Neural progenitor cell (in vitro differentiated cells): ENCODE measurements at regions not wholly inside any gene's neighbourhood (a gene's known extent, or its start where the extent isn't known, plus 50 kb on each side); places are given as distances from the start of the nearest gene placed in this dataset.

Experiments
- DNase-seq: peaks from one replicate; pipeline ENCODE4 v3.0.0-alpha.2; 2016; ENCODE audit warnings: low spot score
- H2AFZ ChIP-seq: fragments of 200-600 bp; sonication (generic); replicated peaks from 2 replicates; pipeline ENCODE4 v1.6.1; 2016; ENCODE audit warnings: antibody characterized with exemption
- H3F3A ChIP-seq: fragments of 200-600 bp; sonication (generic); 2 replicates; pipeline ENCODE4 v1.6.1; 2016; ENCODE audit warnings: antibody characterized with exemption, low read depth
- H3K27ac ChIP-seq: fragments of 200-600 bp; sonication (generic); 2 replicates; pipeline ENCODE4 v1.5.1; 2016; ENCODE audit warnings: mild to moderate bottlenecking
- H3K27me3 ChIP-seq: fragments of 200-600 bp; sonication (generic); 2 replicates; pipeline ENCODE4 v1.6.1; 2016; ENCODE audit warnings: mild to moderate bottlenecking, moderate library complexity
- H3K36me3 ChIP-seq: fragments of 200-600 bp; sonication (generic); 2 replicates; pipeline ENCODE4 v1.5.1; 2016
- H3K4me1 ChIP-seq: fragments of 200-600 bp; sonication (generic); 2 replicates; pipeline ENCODE4 v1.6.1; 2016; ENCODE audit warnings: mixed run types
- H3K4me2 ChIP-seq: fragments of 200-600 bp; sonication (generic); 2 replicates; pipeline ENCODE4 v1.6.1; 2016
- H3K4me3 ChIP-seq: fragments of 200-600 bp; sonication (generic); 2 replicates; pipeline ENCODE4 v1.5.1; 2016
- H3K79me2 ChIP-seq: fragments of 200-600 bp; sonication (generic); 2 replicates; pipeline ENCODE4 v1.6.1; 2016; ENCODE audit warnings: low read depth
- H3K9ac ChIP-seq: fragments of 200-600 bp; sonication (generic); 2 replicates; pipeline ENCODE4 v1.6.1; 2016
- H3K9me3 ChIP-seq: fragments of 200-600 bp; sonication (generic); 2 replicates; pipeline ENCODE4 v1.5.1; 2016; ENCODE audit warnings: low read depth
- H4K20me1 ChIP-seq: fragments of 200-600 bp; sonication (generic); 2 replicates; pipeline ENCODE4 v1.6.1; 2016; ENCODE audit warnings: low read depth
- H3K27ac Mint-ChIP-seq: 3 replicates; pipeline ENCODE4 v1.8.0; 2021; ENCODE audit warnings: mixed read lengths
- H3K27me3 Mint-ChIP-seq: 2 replicates; pipeline ENCODE4 v1.8.0; 2022; ENCODE audit warnings: low read depth, mild to moderate bottlenecking, inconsistent platforms, moderate library complexity, mixed read lengths; ENCODE audit not compliant: insufficient read depth
- H3K36me3 Mint-ChIP-seq: 3 replicates; pipeline ENCODE4 v1.8.0; 2021; ENCODE audit warnings: mixed read lengths
- H3K4me1 Mint-ChIP-seq: 3 replicates; pipeline ENCODE4 v1.8.0; 2021; ENCODE audit warnings: mixed read lengths
- H3K4me3 Mint-ChIP-seq: 3 replicates; pipeline ENCODE4 v1.8.0; 2021; ENCODE audit warnings: mild to moderate bottlenecking, moderate library complexity, mixed read lengths
- H3K9me3 Mint-ChIP-seq: 3 replicates; pipeline ENCODE4 v1.8.0; 2020; ENCODE audit warnings: mixed read lengths
- CTCF ChIP-seq: fragments of 200-600 bp; sonication (generic); IDR thresholded peaks from 2 replicates; pipeline ENCODE4 v1.5.1; 2017; ENCODE audit warnings: antibody characterized with exemption, mild to moderate bottlenecking
- EZH2 ChIP-seq: fragments of 200-600 bp; sonication (generic); IDR thresholded peaks from 2 replicates; pipeline ENCODE4 v1.6.1; 2017; ENCODE audit warnings: antibody characterized with exemption, mild to moderate bottlenecking, moderate library complexity
- EZH2phosphoT487 ChIP-seq: fragments of 200-600 bp; sonication (generic); IDR thresholded peaks from 2 replicates; pipeline ENCODE4 v1.6.1; 2017; ENCODE audit warnings: antibody characterized with exemption

- peaks cover 59% of the 10 kb centered on the region for H3K4me1 Mint-ChIP-seq
- Histone ChIP-seq H3K4me1 (peaks cover 27% of the 10 kb centered on the region), H3K4me3 (no peak overlapping the region), H3K27ac (no peak overlapping the region), H2AFZ (no peak overlapping the region), H3K27me3 (no peaks in the 10 kb centered on the region), H3K9me3 (no peaks in the 10 kb centered on the region), H3K9ac (no peak overlapping the region), H4K20me1 (no peaks in the 10 kb centered on the region), H3F3A (peaks cover 7% of the 10 kb centered on the region), H3K36me3 (no peaks in the 10 kb centered on the region), H3K79me2 (no peaks in the 10 kb centered on the region), H3K4me2 (no peak overlapping the region)
- no peak for DNase-seq
- no peaks in the 10 kb centered on the region for H3K36me3 Mint-ChIP-seq
- H3K4me3 Mint-ChIP-seq, result no peak overlapping the region
- TF ChIP-seq EZH2 (no peak), CTCF (no peak)
- H3K27me3 Mint-ChIP-seq, result peaks cover 9% of the 10 kb centered on the region
- H3K27ac Mint-ChIP-seq, result no peak overlapping the region
- no peaks in the 10 kb centered on the region for H3K9me3 Mint-ChIP-seq
These were observed 68.0 kb upstream of the HSPA9 start for GRCh38 chr5:138643040-138643791.

GRCh38 chr5:138641547-138642298 lies 66.5 kb upstream of the HSPA9 start:
- Mint-ChIP-seq H3K36me3 (no peaks in the 10 kb centered on the region), H3K27ac (peak overlapping the region; percentile 90), H3K9me3 (no peaks in the 10 kb centered on the region), H3K27me3 (peaks cover 9% of the 10 kb centered on the region), H3K4me3 (no peak overlapping the region), H3K4me1 (peaks cover 47% of the 10 kb centered on the region)
- H3K27me3 ChIP-seq, result no peaks in the 10 kb centered on the region
- no peak overlapping the region for H3K27ac ChIP-seq
- no peak overlapping the region for H3K4me2 ChIP-seq
- DNase-seq, result peak; percentile 93
- H2AFZ ChIP-seq, result peak overlapping the region; percentile 74
- peak; percentile 99 for TF ChIP-seq CTCF
- no peak for TF ChIP-seq EZH2
- H3K9me3 ChIP-seq, result no peaks in the 10 kb centered on the region
- H3K4me3 ChIP-seq, result no peak overlapping the region
- H3F3A ChIP-seq, result no peaks in the 10 kb centered on the region
- no peaks in the 10 kb centered on the region for H4K20me1 ChIP-seq
- H3K79me2 ChIP-seq, result no peaks in the 10 kb centered on the region
- H3K4me1 ChIP-seq, result peaks cover 19% of the 10 kb centered on the region
- no peaks in the 10 kb centered on the region for H3K36me3 ChIP-seq
- no peak overlapping the region for H3K9ac ChIP-seq

- no peaks in the 10 kb centered on the region for H3K9me3 Mint-ChIP-seq
- H3K79me2 ChIP-seq, result no peaks in the 10 kb centered on the region
- no peak for TF ChIP-seq EZH2
- TF ChIP-seq CTCF, result no peak
- TF ChIP-seq EZH2phosphoT487, result no peak
- no peaks in the 10 kb centered on the region for H3K36me3 Mint-ChIP-seq
- H3K27me3 Mint-ChIP-seq, result peaks cover 7% of the 10 kb centered on the region
- H3K27ac Mint-ChIP-seq, result peak overlapping the region; percentile 64
- H3K4me2 ChIP-seq, result no peak overlapping the region
- no peaks in the 10 kb centered on the region for H3K36me3 ChIP-seq
- peaks cover 19% of the 10 kb centered on the region for H3K4me1 ChIP-seq
- no peaks in the 10 kb centered on the region for H3F3A ChIP-seq
- no peak overlapping the region for H3K27ac ChIP-seq
- H3K4me3 ChIP-seq, result no peak overlapping the region
- no peak overlapping the region for H2AFZ ChIP-seq
- H3K4me3 Mint-ChIP-seq, result no peak overlapping the region
- H3K9ac ChIP-seq, result no peak overlapping the region
- peaks cover 39% of the 10 kb centered on the region for H3K4me1 Mint-ChIP-seq
- no peaks in the 10 kb centered on the region for H3K27me3 ChIP-seq
- no peak for DNase-seq
- H4K20me1 ChIP-seq, result no peaks in the 10 kb centered on the region
- no peaks in the 10 kb centered on the region for H3K9me3 ChIP-seq
These were observed 65.5 kb upstream of the HSPA9 start for GRCh38 chr5:138640646-138641254.
